Lower leg skin (tissue), 3 donors: ENCODE measurements at regions not wholly inside any gene's neighbourhood (a gene's known extent, or its start where the extent isn't known, plus 50 kb on each side); places are given as distances from the start of the nearest gene placed in this dataset.

Experiments used
- CTCF ChIP-seq, 3 donors: fragments of 450-650 bp; IDR thresholded peaks; one replicate each; pipeline ENCODE4 v1.5.1; 2016; ENCODE audit warnings: antibody characterized with exemption in 3 of 3, mild to moderate bottlenecking in 3 of 3, moderate library complexity in 2 of 3
- POLR2A ChIP-seq, 2 donors: fragments of 450-650 bp; IDR thresholded peaks; one replicate each; pipeline ENCODE4 v1.6.1; 2016 to 2017; ENCODE audit warnings: antibody characterized with exemption in 2 of 2, mild to moderate bottlenecking in 1 of 2, moderate library complexity in 1 of 2

- TF ChIP-seq POLR2A (IDR thresholded peaks at IDR 0.05) (no peak), CTCF (IDR thresholded peaks at IDR 0.05) (no peak)
These were observed 552.1 kb downstream of the PKHD1 start for GRCh38 chr6:51535327-51535726.
